CD14-positive monocyte (primary cell): ENCODE measurements at regions not wholly inside any gene's neighbourhood (a gene's known extent, or its start where the extent isn't known, plus 50 kb on each side); places are given as distances from the start of the nearest gene placed in this dataset.
"Not testable (repeated sequence)": the region's sequence is repeated elsewhere in the genome, so short reads cannot be mapped to it uniquely, and the experiment has no call there.

Experiments used
- DNase-seq, 3 donors: peaks; one replicate each; pipeline ENCODE4 v3.0.0-alpha.2; 2011 to 2022
- H2AFZ ChIP-seq: 2 replicates; pipeline ENCODE4 v1.6.0; 2012; ENCODE audit warnings: mild to moderate bottlenecking, low read depth, low read length, inconsistent platforms; ENCODE audit not compliant: insufficient read depth, poor library complexity, severe bottlenecking
- H3K27ac ChIP-seq, 2 donors: 1 replicate in 1 of 2; 2 replicates in 1 of 2; pipeline ENCODE4 v1.5.1; 2012 to 2013; ENCODE audit warnings: low read length in 2 of 2, control low read depth in 1 of 2, inconsistent platforms in 1 of 2, low read depth in 1 of 2, mild to moderate bottlenecking in 1 of 2
- H3K27me3 ChIP-seq, 2 donors: one replicate each; pipeline versions ENCODE4 v1.6.0 to v1.6.1; 2011 to 2013; ENCODE audit warnings: low read length in 2 of 2; ENCODE audit not compliant: control insufficient read depth in 2 of 2, insufficient read depth in 2 of 2
- H3K36me3 ChIP-seq, 2 donors: replicated peaks in 1 of 2; 1 replicate in 1 of 2; 2 replicates in 1 of 2; pipeline versions ENCODE4 v1.5.1 to v1.6.1; 2012 to 2013; ENCODE audit warnings: low read length in 2 of 2, control low read depth in 1 of 2, inconsistent platforms in 1 of 2, mild to moderate bottlenecking in 1 of 2; ENCODE audit not compliant: insufficient read depth in 2 of 2, control insufficient read depth in 1 of 2
- H3K4me1 ChIP-seq, 2 donors: 1 replicate in 1 of 2; 2 replicates in 1 of 2; pipeline versions ENCODE4 v1.5.1 to v1.6.1; 2012 to 2013; ENCODE audit warnings: low read length in 2 of 2, control low read depth in 1 of 2, inconsistent platforms in 1 of 2, mild to moderate bottlenecking in 1 of 2, moderate library complexity in 1 of 2; ENCODE audit not compliant: insufficient read depth in 2 of 2, control insufficient read depth in 1 of 2
- H3K4me2 ChIP-seq: replicated peaks from 2 replicates; pipeline ENCODE3; 2012; ENCODE audit warnings: low read length, moderate library complexity, mild to moderate bottlenecking; ENCODE audit not compliant: poor library complexity, severe bottlenecking; ENCODE audit errors: extremely low read depth
- H3K4me3 ChIP-seq, 3 experiments: fragments of 200-600 bp in 1 of 3; sonication (generic) in 1 of 3; replicated peaks in 1 of 3; 1 replicate in 2 of 3; 2 replicates in 1 of 3; pipeline ENCODE4 v1.5.1; 2011 to 2013; ENCODE audit warnings: low read length in 3 of 3, mild to moderate bottlenecking in 3 of 3, control low read depth in 2 of 3, low read depth in 2 of 3, inconsistent platforms in 1 of 3, moderate library complexity in 1 of 3
- H3K79me2 ChIP-seq: 2 replicates; pipeline ENCODE4 v1.6.0; 2012; ENCODE audit warnings: mild to moderate bottlenecking, control low read depth, inconsistent platforms, low read length, moderate library complexity; ENCODE audit not compliant: insufficient read depth
- H3K9ac ChIP-seq: 2 replicates; pipeline ENCODE4 v1.6.0; 2017; ENCODE audit warnings: low read length, mild to moderate bottlenecking; ENCODE audit not compliant: insufficient read depth, poor library complexity, severe bottlenecking
- H3K9me3 ChIP-seq, 2 donors: replicated peaks in 1 of 2; 1 replicate in 1 of 2; 2 replicates in 1 of 2; pipeline versions ENCODE4 v1.5.1 to v1.6.1; 2012 to 2013; ENCODE audit warnings: low read length in 2 of 2, control low read depth in 1 of 2; ENCODE audit not compliant: control insufficient read depth in 1 of 2, insufficient read depth in 1 of 2
- H4K20me1 ChIP-seq: 2 replicates; pipeline ENCODE4 v1.6.0; 2012; ENCODE audit warnings: mild to moderate bottlenecking, low read length, control low read depth, moderate library complexity; ENCODE audit not compliant: insufficient read depth
- H3K27ac Mint-ChIP-seq, 7 donors: one replicate each; pipeline ENCODE4 v1.8.0; 2020; ENCODE audit warnings: mild to moderate bottlenecking in 7 of 7, mixed read lengths in 7 of 7, moderate library complexity in 6 of 7, inconsistent platforms in 2 of 7
- H3K27me3 Mint-ChIP-seq, 3 donors: one replicate each; pipeline ENCODE4 v1.8.0; 2021 to 2022; ENCODE audit warnings: low read depth in 3 of 3, mild to moderate bottlenecking in 3 of 3, mixed read lengths in 3 of 3, moderate library complexity in 3 of 3, inconsistent platforms in 1 of 3
- H3K36me3 Mint-ChIP-seq, 2 donors: one replicate each; pipeline ENCODE4 v1.8.0; 2020; ENCODE audit warnings: mixed read lengths in 2 of 2, inconsistent platforms in 1 of 2, mild to moderate bottlenecking in 1 of 2
- H3K4me1 Mint-ChIP-seq: one replicate; pipeline ENCODE4 v1.8.0; 2020; ENCODE audit warnings: mild to moderate bottlenecking, mixed read lengths
- H3K4me3 Mint-ChIP-seq, 2 donors: one replicate each; pipeline ENCODE4 v1.8.0; 2020; ENCODE audit warnings: mild to moderate bottlenecking in 2 of 2, mixed read lengths in 2 of 2, moderate library complexity in 1 of 2
- H3K9me3 Mint-ChIP-seq, 7 donors: one replicate each; pipeline ENCODE4 v1.8.0; 2020 to 2022; ENCODE audit warnings: mixed read lengths in 7 of 7, mild to moderate bottlenecking in 6 of 7, moderate library complexity in 6 of 7, inconsistent platforms in 2 of 7
- CTCF ChIP-seq: fragments of 200-600 bp; IDR thresholded peaks from one replicate; pipeline ENCODE4 v1.8.0; 2022; ENCODE audit warnings: antibody characterized with exemption, mild to moderate bottlenecking
- WGBS: methylation state at CpG from one replicate; pipeline ENCODE4 v1.1.5; 2013; ENCODE audit warnings: missing lambda C conversion rate; ENCODE audit not compliant: insufficient coverage; 5-methylcytosine and 5-hydroxymethylcytosine counted together
- intact Hi-C, 2 donors: fragments of 100-400 bp; cut with micrococcal nuclease; formaldehyde crosslinking; loops; one replicate each; pipeline versions ENCODE4 v1.15.0 to v1.15.1; 2023

- WGBS: no CpG with 5 or more reads among the region's 1 CpG
- Mint-ChIP-seq H3K27me3 (no peaks in the 10 kb centered on the region), H3K36me3 (no peaks in the 10 kb centered on the region)
These were observed 844.5 kb upstream of the ADGRB3 start for GRCh38 chr6:67790569-67790968.

GRCh38 chr6:67787119-67787518 is 848.0 kb upstream of the ADGRB3 start:
- not testable (repeated sequence) for H3K27me3 Mint-ChIP-seq

More at GRCh38 chr6:67790569-67790968, 844.5 kb upstream of the ADGRB3 start:
- intact Hi-C loops: no loop called here
- Histone ChIP-seq H3K4me3 (no peak overlapping the region), H3K27me3 (no peaks in the 10 kb centered on the region), H3K4me2 (no peak overlapping the region), H2AFZ (no peak overlapping the region), H3K27ac (no peak overlapping the region), H3K36me3 (no peaks in the 10 kb centered on the region), H3K4me1 (no peaks in the 10 kb centered on the region), H3K9ac (no peak overlapping the region), H4K20me1 (no peaks in the 10 kb centered on the region), H3K79me2 (no peaks in the 10 kb centered on the region), H3K9me3 (peaks cover 0 to 6% of the 10 kb centered on the region in 2 donors)
- no peak overlapping the region for H3K27ac Mint-ChIP-seq
- no peak overlapping the region for H3K4me3 Mint-ChIP-seq
- peaks cover 0 to 4% (median 0%) of the 10 kb centered on the region in 7 donors for H3K9me3 Mint-ChIP-seq
- H3K4me1 Mint-ChIP-seq: no peaks in the 10 kb centered on the region
- TF ChIP-seq CTCF: no peak
- DNase-seq: no peak

More at GRCh38 chr6:67787119-67787518, 848.0 kb upstream of the ADGRB3 start:
- H3K9me3 ChIP-seq, H3K27ac ChIP-seq, H3K79me2 ChIP-seq, H3K36me3 Mint-ChIP-seq, H3K4me3 Mint-ChIP-seq, H3K4me1 Mint-ChIP-seq, H3K4me2 ChIP-seq, H3K27ac Mint-ChIP-seq, H2AFZ ChIP-seq, intact Hi-C loops, H4K20me1 ChIP-seq, H3K36me3 ChIP-seq, H3K4me1 ChIP-seq, H3K9ac ChIP-seq, H3K4me3 ChIP-seq, DNase-seq, H3K27me3 ChIP-seq, H3K9me3 Mint-ChIP-seq: not testable (repeated sequence)
- WGBS: no CpG with 5 or more reads among the region's 1 CpG
